ENCODE measurements at regions not wholly inside any gene's neighbourhood (a gene's known extent, or its start where the extent isn't known, plus 50 kb on each side); places are given as distances from the start of the nearest gene placed in this dataset.

GRCh38 chr9:30800421-30800820 is 1584.0 kb upstream of the ACO1 start:
- no TSS peak for BruUV-seq (replicated peaks)
- Histone ChIP-seq H3K79me2 (ENCODE audit: insufficient read depth, low read length) (no peaks in the 10 kb centered on the region), H3K36me3 (ENCODE audit: control insufficient read depth in 1 of 2, insufficient read depth in 2 of 2, low read length in 2 of 2) (no peaks in the 10 kb centered on the region), H3K27me3 (ENCODE audit: insufficient read depth, low read length) (no peaks in the 10 kb centered on the region), H3K9me2 (ENCODE audit: insufficient read depth) (no peaks in the 10 kb centered on the region), H3K9ac (ENCODE audit: low read length) (no peak overlapping the region), H3K4me1 (ENCODE audit: control insufficient read depth in 1 of 2, insufficient read depth in 2 of 2, low read length in 2 of 2) (no peaks in the 10 kb centered on the region), H3K27ac (ENCODE audit: low read depth, low read length) (no peak overlapping the region), H3K9me3 (ENCODE audit: control insufficient read depth in 1 of 2, insufficient read depth in 1 of 2, low read depth in 1 of 2, low read length in 2 of 2) (peaks cover 0 to 3% of the 10 kb centered on the region in 2 experiments; a peak in 2 of 4 replicates), H3K4me3 (replicated peaks in 1 of 2; ENCODE audit: low read depth in 1 of 2, low read length in 2 of 2) (no peak overlapping the region), H3K4me2 (ENCODE audit: low read length) (no peak overlapping the region), H2AFZ (ENCODE audit: low read depth, low read length, poor library complexity, severe bottlenecking) (no peak overlapping the region), H4K20me1 (ENCODE audit: insufficient read depth) (no peaks in the 10 kb centered on the region)
- ChIA-PET RAD21 (ENCODE audit: low non-redundant PET in 1 of 2, low total read pairs in 2 of 2, uncharacterized antibody in 2 of 2, unreplicated experiment in 2 of 2) (no interaction called here), POLR2A (no interaction called here), CTCF (no interaction called here)
- DNase-seq (ENCODE audit: low read depth, low spot score) (no peak), ATAC-seq (no peak)
- TF ChIP-seq CTCF (IDR thresholded peaks at IDR 0.05 in 2 of 3, conservative IDR thresholded peaks at IDR 0.05 in 1 of 3; ENCODE audit: borderline replicate concordance in 1 of 3, insufficient read depth in 1 of 3, low read depth in 2 of 3, low read length in 2 of 3), result no peak
- TF ChIP-seq EGR1 (IDR thresholded peaks at IDR 0.05; ENCODE audit: low read depth), result no peak
- no peak for TF ChIP-seq ZBTB33 (IDR thresholded peaks at IDR 0.05; ENCODE audit: extremely low read depth, insufficient replicate concordance, low read length)
- TF ChIP-seq ELF1 (IDR thresholded peaks at IDR 0.05; ENCODE audit: borderline replicate concordance, low read depth), result no peak
- TF ChIP-seq ZNF274 (IDR thresholded peaks at IDR 0.05; ENCODE audit: low read depth, low read length), result no peak
- no peak for TF ChIP-seq EZH2phosphoT487 (IDR thresholded peaks at IDR 0.05; ENCODE audit: borderline replicate concordance)
- TF ChIP-seq YY1 (IDR thresholded peaks at IDR 0.05; ENCODE audit: extremely low read depth, insufficient replicate concordance, low read depth, low read length), result no peak
- TF ChIP-seq SP1 (IDR thresholded peaks at IDR 0.05; ENCODE audit: low read depth), result no peak
- intact Hi-C loops (cut with micrococcal nuclease), result loop anchor here (10.0 kb wide), 1 partner anchor 64 kb away; no protein-coding TSS in a partner anchor
